Psoas muscle (tissue), 7 donors: ENCODE measurements at regions not wholly inside any gene's neighbourhood (a gene's known extent, or its start where the extent isn't known, plus 50 kb on each side); places are given as distances from the start of the nearest gene placed in this dataset.

Experiments used
- ATAC-seq, 4 donors: fragments of 200-7000 bp; cut with Tn5 transposase; one replicate each; pipeline ENCODE4 v1.9.1; 2020; ENCODE audit warnings: moderate library complexity in 3 of 4, mild to moderate bottlenecking in 2 of 4
- DNase-seq, 2 donors: peaks; one replicate each; pipeline ENCODE4 v3.0.0-alpha.2; 2020
- H3K27ac ChIP-seq: fragments of 200-600 bp; one replicate; pipeline ENCODE4 v1.8.0; 2022
- H3K27me3 ChIP-seq, 3 donors: fragments of 200-600 bp in 1 of 3; one replicate each; pipeline versions ENCODE4 v1.6.1 to v1.8.0; 2013 to 2022; ENCODE audit warnings: low read length in 2 of 3, mild to moderate bottlenecking in 2 of 3, moderate library complexity in 1 of 3; ENCODE audit not compliant: insufficient read depth in 3 of 3
- H3K36me3 ChIP-seq, 2 donors: fragments of 200-600 bp in 1 of 2; one replicate each; pipeline versions ENCODE4 v1.6.1 to v1.8.0; 2013 to 2022; ENCODE audit warnings: low read depth in 1 of 2, mild to moderate bottlenecking in 1 of 2, moderate library complexity in 1 of 2; ENCODE audit not compliant: insufficient read depth in 1 of 2
- H3K4me1 ChIP-seq: fragments of 200-600 bp; one replicate; pipeline ENCODE4 v1.8.0; 2022
- H3K4me3 ChIP-seq: fragments of 200-600 bp; one replicate; pipeline ENCODE4 v1.8.0; 2022; ENCODE audit warnings: mild to moderate bottlenecking
- H3K9me3 ChIP-seq: fragments of 200-600 bp; one replicate; pipeline ENCODE4 v1.8.0; 2022
- WGBS, 3 donors: extraction: QIAGEN DNeasy Blood & Tissue Kit; methylation state at CpG; one replicate each; pipeline versions ENCODE4 v1.1.6 to v1.1.7; 2013; 5-methylcytosine and 5-hydroxymethylcytosine counted together
- intact Hi-C, 2 donors: fragments of 100-400 bp; cut with DNase I; formaldehyde crosslinking; loops; one replicate each; pipeline versions ENCODE4 v1.11.0 to v1.14.2; 2022
- TF ChIP-seq, protein P1 (sequence below): fragments of 200-600 bp; IDR thresholded peaks from one replicate; pipeline ENCODE4 v1.8.0; 2022; ENCODE audit warnings: antibody characterized with exemption
- donor health status: healthy with polysubstance abuse.
- donor health status: DM: no; HTN: no; CAD: no; lungs with moderate emphysema.
- donor health status: Bipolar disorder and iron deficiency.
- donor health status: healthy.
- donor health status: DM: yes; HTN: yes; CAD: no.
- donor health status: DM: no; HTN: no; CAD: no.
- donor health status: DM: yes; HTN: yes; CAD: no.

DNA sequence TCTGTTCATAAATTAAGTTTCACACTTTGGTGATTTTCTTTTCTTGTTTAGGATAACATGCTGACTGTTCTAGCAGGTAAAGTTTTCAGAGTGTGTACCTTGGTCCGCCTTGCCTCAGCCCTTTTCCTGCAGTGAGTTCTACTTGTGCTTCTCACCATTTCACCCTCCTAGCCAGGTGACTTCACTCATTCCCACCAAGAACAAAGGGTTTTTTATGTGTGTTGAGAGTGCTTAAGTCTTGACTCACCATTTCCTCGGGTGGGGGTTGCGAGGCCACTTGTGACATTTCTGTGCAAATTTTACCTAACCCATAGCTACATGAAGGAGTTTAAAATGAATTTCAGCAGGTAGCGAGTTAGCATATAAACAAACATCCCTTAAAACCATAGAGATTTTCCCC is 81.4 kb downstream of the C3orf38 start:
- no peak for ATAC-seq
- no peak overlapping the region for H3K4me3 ChIP-seq
- H3K27me3 ChIP-seq = no peaks in the 10 kb centered on the region
- intact Hi-C loops = no loop called here
- H3K36me3 ChIP-seq = no peaks in the 10 kb centered on the region
- H3K27ac ChIP-seq = no peak overlapping the region
- no peaks in the 10 kb centered on the region for H3K4me1 ChIP-seq
- TF ChIP-seq, protein P1, sequence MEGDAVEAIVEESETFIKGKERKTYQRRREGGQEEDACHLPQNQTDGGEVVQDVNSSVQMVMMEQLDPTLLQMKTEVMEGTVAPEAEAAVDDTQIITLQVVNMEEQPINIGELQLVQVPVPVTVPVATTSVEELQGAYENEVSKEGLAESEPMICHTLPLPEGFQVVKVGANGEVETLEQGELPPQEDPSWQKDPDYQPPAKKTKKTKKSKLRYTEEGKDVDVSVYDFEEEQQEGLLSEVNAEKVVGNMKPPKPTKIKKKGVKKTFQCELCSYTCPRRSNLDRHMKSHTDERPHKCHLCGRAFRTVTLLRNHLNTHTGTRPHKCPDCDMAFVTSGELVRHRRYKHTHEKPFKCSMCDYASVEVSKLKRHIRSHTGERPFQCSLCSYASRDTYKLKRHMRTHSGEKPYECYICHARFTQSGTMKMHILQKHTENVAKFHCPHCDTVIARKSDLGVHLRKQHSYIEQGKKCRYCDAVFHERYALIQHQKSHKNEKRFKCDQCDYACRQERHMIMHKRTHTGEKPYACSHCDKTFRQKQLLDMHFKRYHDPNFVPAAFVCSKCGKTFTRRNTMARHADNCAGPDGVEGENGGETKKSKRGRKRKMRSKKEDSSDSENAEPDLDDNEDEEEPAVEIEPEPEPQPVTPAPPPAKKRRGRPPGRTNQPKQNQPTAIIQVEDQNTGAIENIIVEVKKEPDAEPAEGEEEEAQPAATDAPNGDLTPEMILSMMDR = no peak
- no peaks in the 10 kb centered on the region for H3K9me3 ChIP-seq
- 81 to 87% (median 86%) methylated on average over 4 of the region's 4 CpGs for WGBS, 3 donors
- no peak for DNase-seq

DNA sequence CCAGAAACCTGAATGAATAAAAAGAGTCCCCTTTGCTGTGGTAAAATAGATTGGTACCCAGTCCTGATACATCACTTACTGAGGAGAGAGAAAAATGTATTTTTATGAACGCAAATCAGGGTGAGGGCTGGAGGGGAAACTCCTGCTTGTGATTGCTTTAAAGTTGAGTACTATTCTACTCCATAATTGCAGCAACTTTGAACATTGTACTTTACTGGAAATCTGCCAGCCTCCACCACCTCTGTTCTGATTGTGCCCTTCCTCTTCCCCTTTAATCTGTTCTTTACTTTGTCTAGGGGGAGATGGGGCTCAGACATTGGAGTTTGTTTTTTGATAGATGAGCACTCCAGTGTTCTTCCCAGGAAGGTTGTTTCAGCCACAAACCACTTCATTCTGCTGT is 81.9 kb downstream of the C3orf38 start:
- Histone ChIP-seq H3K4me1 (no peaks in the 10 kb centered on the region), H3K9me3 (no peaks in the 10 kb centered on the region), H3K27me3 (no peaks in the 10 kb centered on the region), H3K4me3 (no peak overlapping the region), H3K36me3 (no peaks in the 10 kb centered on the region), H3K27ac (no peak overlapping the region)
- 73 to 78% (median 74%) methylated on average over 1 of the region's 1 CpG for WGBS, 3 donors
- intact Hi-C loops = no loop called here
- TF ChIP-seq, protein P1 = no peak
- DNase-seq = no peak
- no peak for ATAC-seq

DNA sequence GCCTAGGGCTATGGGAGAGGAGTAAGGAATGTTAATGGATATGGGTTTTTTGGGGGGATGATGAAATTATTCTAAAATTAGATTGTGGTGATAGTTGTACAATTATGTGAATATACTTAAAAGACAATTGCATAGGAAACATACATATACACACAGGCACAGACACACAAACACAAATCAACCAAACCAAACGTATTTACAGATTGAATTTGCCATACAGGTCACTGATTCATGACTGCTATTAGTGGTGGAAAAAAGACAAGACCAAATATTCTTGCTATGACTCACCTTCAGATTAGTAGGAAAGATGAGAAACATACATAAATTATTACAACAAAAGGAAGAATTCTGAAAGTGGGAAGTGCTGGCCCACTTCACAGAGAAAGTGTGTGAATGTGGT is 85.3 kb downstream of the C3orf38 start:
- no peak for ATAC-seq

DNA sequence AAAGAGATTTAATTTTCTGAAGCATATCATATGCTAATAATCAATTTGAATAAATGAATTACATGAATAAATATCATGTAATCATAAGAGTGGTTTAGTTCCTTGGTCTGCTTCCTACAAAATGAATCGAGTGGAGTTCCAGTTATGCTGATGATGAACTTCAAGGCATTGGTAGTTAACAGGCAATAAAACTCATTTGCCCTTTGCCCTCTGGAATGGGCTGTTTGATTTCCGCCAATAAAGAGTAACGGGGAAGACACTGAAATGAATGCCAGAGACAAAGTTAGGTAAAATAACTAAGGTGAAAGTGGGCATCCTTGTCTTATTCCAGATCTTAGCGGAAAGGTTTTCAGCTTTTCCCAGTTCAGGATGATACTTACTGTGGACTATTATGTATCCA is 90.1 kb downstream of the C3orf38 start:
- no peak overlapping the region for H3K4me3 ChIP-seq
- H3K4me1 ChIP-seq = no peaks in the 10 kb centered on the region
- no peaks in the 10 kb centered on the region for H3K9me3 ChIP-seq
- ATAC-seq (no peak), DNase-seq (no peak)
- no peaks in the 10 kb centered on the region for H3K36me3 ChIP-seq
- 68 to 72% (median 68%) methylated on average over 4 of the region's 4 CpGs for WGBS, 3 donors
- no peak overlapping the region for H3K27ac ChIP-seq
- no peaks in the 10 kb centered on the region for H3K27me3 ChIP-seq
- TF ChIP-seq, protein P1 = no peak
- intact Hi-C loops = loop anchor here in 1 of 2 donors (5.0 kb wide), 1 partner anchor 773 kb away; no protein-coding TSS in a partner anchor

More for the DNA sequence above, 85.3 kb downstream of the C3orf38 start:
- intact Hi-C loops = no loop called here
- TF ChIP-seq, protein P1 = no peak
- Histone ChIP-seq H3K27me3 (no peaks in the 10 kb centered on the region), H3K27ac (no peak overlapping the region), H3K4me1 (no peaks in the 10 kb centered on the region), H3K4me3 (no peak overlapping the region), H3K36me3 (no peaks in the 10 kb centered on the region), H3K9me3 (no peaks in the 10 kb centered on the region)
- 0 to 20% (median 16%) methylated on average over 1 of the region's 1 CpG for WGBS, 3 donors
- DNase-seq = no peak

DNA sequence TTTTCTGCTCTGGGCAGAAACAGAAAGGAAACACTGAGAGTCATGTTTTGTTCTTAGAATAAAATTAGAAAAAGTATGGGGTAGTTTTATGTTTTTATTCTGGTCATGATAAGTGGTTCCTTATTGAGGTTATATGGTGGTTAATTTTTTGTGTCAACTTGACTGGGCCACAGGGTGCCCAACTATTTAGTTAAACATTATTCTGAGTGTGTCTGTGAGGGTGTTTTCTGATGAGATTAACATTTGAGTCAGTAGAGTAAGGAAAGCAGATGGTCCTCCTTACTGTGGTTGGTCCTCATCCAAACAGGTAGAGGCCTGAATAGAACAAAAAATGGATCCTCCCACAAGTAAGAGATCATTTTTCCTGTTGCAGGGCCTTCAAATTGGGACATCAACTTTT is 98.9 kb downstream of the C3orf38 start:
- no peaks in the 10 kb centered on the region for H3K27me3 ChIP-seq
- intact Hi-C loops = no loop called here
- no peaks in the 10 kb centered on the region for H3K9me3 ChIP-seq
- no peaks in the 10 kb centered on the region for H3K4me1 ChIP-seq
- H3K4me3 ChIP-seq = no peak overlapping the region
- H3K36me3 ChIP-seq = no peaks in the 10 kb centered on the region
- DNase-seq (no peak), ATAC-seq (no peak)
- TF ChIP-seq, protein P1 = no peak
- H3K27ac ChIP-seq = no peak overlapping the region
